ENCODE measurements at regions not wholly inside any gene's neighbourhood (a gene's known extent, or its start where the extent isn't known, plus 50 kb on each side); places are given as distances from the start of the nearest gene placed in this dataset.

DNA sequence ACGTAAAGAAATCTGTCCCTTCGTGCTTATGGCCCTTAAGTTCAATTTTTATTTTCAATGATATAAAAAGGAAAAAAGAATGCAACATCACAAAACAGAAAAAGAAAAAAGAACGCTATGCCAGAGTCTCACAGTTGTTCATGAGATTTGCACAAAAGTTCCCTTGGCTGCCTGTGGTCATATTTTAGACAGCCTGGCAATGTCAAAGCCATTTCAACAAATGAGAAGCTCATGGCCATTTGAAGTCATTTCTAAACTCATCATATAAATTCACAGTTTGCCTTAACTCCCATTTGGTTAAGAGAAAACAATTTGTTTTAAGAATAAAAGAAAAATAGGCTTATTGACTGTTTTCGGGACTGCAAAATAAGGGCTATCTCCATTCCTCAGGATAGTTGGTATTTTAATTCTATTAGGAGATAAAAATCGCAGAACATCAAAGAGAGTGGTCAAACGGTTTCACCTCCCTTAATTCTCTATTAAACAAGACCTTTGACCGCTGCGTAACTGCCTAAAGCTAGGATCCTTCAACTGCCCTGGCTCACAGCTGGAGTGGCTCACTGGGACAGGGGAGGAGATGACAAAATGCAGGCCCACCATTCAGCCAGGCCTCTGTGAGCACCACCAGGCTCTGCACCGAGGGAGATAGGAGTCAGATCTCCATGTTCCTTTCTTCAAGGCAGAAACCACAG is 119.2 kb upstream of the DAAM1 start:
- TF ChIP-seq, protein P1, sequence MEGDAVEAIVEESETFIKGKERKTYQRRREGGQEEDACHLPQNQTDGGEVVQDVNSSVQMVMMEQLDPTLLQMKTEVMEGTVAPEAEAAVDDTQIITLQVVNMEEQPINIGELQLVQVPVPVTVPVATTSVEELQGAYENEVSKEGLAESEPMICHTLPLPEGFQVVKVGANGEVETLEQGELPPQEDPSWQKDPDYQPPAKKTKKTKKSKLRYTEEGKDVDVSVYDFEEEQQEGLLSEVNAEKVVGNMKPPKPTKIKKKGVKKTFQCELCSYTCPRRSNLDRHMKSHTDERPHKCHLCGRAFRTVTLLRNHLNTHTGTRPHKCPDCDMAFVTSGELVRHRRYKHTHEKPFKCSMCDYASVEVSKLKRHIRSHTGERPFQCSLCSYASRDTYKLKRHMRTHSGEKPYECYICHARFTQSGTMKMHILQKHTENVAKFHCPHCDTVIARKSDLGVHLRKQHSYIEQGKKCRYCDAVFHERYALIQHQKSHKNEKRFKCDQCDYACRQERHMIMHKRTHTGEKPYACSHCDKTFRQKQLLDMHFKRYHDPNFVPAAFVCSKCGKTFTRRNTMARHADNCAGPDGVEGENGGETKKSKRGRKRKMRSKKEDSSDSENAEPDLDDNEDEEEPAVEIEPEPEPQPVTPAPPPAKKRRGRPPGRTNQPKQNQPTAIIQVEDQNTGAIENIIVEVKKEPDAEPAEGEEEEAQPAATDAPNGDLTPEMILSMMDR (IDR thresholded peaks at IDR 0.05) = no peak
- no peak for TF ChIP-seq POLR2AphosphoS5 (IDR thresholded peaks at IDR 0.05)

Data from prostate gland (tissue), 2 donors.